Activated T-cell treated with anti-CD3 and anti-CD28 coated beads for 1 hour (primary cell): ENCODE measurements at regions not wholly inside any gene's neighbourhood (a gene's known extent, or its start where the extent isn't known, plus 50 kb on each side); places are given as distances from the start of the nearest gene placed in this dataset.

Source experiments
- DNase-seq: peaks from one replicate; pipeline ENCODE4 v3.0.0-alpha.2; 2020; ENCODE audit warnings: low read depth

DNA sequence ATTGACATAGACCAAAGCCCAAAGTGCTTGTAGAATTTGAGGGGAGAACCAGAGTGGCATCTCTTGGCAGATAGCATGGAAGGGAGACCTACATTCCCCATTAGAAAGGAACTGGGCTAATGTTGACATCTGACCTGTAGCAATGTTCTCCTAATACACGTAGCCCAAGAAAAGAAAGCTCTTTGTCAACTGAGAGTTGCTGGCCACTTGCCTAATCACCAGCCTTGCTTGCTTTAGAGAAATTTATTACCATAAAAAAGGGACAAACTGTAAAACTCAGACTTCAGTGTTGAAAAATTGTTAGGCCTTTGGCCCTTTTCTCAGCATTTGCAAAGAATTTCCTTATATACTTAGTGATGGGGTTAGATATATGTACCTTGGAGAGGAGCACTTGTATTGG, 777.5 kb downstream of the MAFB start:
- no peak for DNase-seq

GRCh38 chr20:39910536-39910935, 778.5 kb downstream of the MAFB start:
- DNase-seq = no peak

- no peak for DNase-seq
Measured at GRCh38 chr20:39909447-39909846, 779.6 kb downstream of the MAFB start.

DNA sequence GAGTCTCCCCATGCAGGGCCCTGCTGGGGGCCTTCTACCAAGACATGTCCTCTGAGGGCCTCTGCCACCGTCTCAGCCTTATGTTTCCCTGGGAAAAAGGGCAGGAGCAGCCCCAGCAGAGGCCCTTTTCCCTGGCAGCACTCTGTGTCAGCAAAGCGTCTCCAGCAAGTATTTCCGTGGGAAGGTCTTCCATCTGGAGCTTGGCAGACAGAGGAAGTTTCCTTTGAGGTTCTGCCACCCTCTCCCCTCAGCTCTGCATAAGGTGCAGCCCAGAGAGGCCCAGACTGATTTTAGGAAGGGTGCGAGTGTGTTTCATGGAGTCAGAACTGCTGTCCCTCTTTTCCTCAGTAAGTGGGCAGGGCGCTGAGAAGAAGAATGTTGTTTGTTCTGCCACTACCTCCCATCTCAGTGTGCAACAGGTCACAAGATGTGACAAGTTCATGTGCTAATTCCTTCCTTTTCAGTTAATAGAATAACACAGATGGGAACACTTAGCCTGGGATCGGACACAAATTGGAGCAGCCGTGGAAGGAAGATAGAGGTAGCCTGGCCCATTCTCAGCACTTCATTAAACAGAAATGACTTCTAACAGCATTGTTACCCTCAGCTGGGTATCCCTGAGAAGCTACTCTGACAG, 784.4 kb downstream of the MAFB start:
- no peak for DNase-seq

DNA sequence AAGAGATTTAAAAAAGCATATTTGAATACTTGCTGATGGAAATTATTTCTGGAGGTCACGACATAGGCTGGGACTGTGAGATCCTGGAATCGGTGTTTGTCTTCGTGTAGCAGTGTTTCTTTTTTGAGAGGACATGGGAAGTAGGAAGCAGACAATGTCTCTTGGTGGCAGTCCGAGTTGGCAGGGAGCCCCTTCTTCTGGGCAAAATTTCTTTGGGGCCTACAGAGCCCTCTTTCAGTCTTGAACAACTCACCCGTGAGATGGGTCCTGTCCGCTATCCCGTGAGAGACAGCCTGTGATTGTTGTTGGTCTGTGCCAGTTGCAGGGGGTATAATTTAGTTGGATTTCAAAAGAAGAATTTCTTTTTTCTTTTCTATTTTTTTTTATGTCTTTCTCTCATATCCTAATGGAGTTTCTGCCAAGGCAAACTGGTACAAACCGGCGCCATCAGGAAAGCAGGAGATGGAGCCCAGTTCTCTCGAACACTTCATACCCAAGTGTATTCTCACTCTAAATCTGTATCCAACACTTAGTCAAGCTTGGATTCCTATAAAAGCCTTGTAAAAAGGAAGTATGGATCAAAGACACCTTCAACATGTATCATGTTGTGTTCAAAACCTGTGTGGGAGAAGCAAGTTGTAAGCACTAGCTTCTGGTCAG, 785.1 kb downstream of the MAFB start:
- no peak for DNase-seq

DNA sequence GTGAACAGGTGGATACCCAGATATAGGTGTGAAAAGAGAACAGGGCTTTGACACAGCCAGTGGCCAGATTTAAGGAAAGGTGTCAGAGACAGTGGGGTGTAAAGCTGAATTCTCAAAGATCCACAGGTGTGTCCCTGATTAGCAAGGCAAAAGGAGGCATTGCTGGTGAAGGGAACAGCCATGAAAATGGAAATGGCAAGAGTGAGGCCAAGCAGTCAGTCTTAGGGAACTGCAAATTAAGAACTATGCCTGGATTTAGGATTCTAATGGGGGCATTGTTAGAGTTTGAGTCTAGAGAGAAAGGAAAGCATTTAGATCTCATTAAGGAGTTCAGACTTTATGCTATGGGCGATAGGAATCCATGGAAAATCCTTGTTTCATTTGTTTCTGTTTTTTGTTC, 789.2 kb downstream of the MAFB start:
- no peak for DNase-seq

- DNase-seq = no peak
Measured at GRCh38 chr20:39898467-39898852, 790.6 kb downstream of the MAFB start.

GRCh38 chr20:39897781-39898466, 791.1 kb downstream of the MAFB start:
- DNase-seq = no peak

DNA sequence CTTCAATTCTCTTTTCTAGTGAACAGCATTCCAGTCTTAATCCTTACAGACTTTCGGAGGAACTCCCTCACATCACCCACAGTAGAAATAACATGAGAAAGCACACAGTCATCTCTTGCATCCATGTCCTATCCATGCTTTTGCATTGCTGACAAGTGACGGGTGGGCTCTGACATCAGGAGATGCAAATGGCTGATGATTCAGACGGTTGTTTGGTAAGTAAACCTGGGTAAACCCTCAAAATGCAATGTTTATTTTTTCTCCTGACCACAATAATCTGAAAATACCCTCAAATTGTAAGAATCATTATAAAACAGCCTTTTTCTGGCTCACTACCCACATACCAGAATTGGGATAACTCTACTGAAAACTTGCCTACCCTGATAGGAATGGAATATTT, 792.0 kb downstream of the MAFB start:
- no peak for DNase-seq

GRCh38 chr20:39894067-39894466, 795.0 kb downstream of the MAFB start:
- no peak for DNase-seq

GRCh38 chr20:39893003-39893685, 795.9 kb downstream of the MAFB start:
- no peak for DNase-seq

DNA sequence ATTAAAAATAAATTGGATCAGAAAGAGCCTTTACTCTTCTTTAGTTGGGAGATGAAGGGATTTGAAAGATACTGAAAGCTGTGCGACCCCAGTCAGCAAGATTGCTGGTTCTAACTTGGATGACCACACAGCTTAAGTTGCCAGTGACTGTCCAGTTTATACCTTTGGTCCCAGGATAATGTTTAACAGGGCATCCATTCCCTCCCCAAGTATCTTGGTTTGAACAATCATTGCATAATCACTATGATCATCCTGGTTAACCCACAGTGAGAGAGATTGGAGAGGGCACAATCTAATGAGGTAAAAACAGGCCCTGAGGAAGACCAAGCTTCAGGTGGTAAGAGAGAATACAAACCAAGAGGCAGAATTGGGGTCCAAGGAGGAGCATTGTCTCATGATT, 798.3 kb downstream of the MAFB start:
- no peak for DNase-seq

- no peak for DNase-seq
Measured at GRCh38 chr20:39888310-39888709, 800.7 kb downstream of the MAFB start.

DNA sequence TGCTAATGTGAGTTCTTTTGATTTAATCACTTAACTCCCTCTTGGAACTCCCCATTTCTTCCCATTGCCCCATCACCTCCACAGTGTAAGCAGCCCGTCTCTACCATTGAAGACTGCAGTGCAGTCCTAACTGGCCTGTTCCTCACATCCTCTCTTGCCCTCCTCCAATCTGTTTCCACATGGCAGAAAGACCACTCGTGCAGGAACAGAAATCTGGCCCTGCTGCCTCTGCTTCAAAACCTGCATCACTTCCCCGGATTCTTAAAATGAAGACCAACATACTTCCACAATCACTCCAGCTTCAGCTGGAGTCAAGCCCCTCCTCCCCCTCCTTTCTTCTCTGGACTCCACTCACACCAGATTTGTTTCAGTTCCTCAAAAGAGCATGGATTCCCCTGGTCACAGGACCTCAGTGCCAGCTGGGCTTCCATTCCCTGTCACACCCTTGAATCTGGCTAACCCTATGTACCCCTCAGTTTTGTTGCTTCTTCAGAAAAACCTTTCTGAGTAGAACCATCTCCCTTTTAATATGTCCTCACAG, 802.3 kb downstream of the MAFB start:
- no peak for DNase-seq

DNA sequence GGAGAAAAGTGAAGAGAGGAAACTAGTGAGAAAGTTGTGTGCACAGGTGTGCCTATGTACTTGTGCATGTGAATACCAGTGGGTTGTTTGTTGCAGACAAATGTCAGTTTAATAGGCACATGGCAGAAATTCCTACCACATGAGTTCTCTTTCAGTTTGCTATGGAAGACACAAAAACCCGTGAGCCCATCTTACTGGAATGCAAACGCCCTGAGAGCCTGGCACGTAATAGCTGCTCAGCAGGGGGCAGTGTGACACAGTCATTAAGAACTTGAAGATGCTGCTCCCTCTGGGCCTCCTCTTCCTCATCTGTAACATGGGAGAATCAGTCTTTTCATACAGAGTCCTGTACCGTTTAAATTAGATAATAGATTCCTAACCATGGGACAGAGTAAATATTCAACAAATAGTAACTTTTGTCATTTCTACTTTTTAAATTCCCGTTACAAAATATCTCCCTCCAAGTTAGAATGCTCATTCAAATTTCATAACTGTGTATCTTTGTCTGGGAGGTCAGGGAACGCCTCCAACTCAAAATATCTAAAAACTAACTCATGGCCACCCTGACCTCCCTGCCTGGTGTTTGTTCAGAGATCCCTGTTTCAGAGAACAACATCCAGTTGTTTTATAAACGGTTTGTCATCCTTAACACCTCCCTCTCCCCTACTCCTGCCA, 802.9 kb downstream of the MAFB start:
- DNase-seq = no peak

- no peak for DNase-seq
Measured at GRCh38 chr20:39882806-39883205, 806.2 kb downstream of the MAFB start.

DNA sequence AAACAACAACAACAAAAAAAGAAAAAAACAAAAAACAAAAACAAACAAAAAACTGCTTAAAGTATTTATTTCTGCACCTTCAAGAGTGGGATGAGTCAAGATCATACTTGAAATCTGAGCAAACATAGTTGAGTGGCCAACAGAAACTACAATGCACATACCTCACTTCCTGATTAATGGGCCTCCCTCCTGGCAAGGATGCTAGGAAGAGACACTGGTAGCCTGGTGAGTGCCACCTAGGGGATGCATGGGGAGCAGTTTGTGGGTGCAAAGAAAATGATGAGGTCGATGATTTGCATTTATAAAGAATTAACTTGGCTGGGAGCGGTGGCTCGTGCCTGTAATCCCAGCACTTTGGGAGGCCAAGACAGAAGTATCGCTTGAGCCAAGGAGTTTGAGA, 808.1 kb downstream of the MAFB start:
- DNase-seq = no peak

DNA sequence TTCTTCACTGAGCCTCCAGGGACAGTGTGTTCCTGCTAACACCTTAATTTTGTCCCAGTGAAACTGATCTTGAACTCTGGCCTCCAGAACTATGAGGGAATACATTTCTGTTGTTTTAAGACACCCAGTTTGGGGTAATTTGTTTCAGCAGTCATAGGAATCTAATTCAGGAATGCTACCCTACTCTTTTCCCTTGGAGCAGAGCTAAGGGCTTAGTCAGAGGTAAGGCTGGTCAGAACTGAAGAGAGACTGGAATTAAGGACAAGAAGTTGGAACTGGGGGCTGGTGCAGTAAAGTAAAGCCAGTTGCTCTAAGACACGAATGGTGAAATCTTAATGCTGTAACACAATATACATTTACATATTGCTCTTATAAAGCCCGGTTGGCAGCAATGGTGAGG, 809.7 kb downstream of the MAFB start:
- DNase-seq = no peak

GRCh38 chr20:39878809-39879208, 810.2 kb downstream of the MAFB start:
- DNase-seq = no peak

DNA sequence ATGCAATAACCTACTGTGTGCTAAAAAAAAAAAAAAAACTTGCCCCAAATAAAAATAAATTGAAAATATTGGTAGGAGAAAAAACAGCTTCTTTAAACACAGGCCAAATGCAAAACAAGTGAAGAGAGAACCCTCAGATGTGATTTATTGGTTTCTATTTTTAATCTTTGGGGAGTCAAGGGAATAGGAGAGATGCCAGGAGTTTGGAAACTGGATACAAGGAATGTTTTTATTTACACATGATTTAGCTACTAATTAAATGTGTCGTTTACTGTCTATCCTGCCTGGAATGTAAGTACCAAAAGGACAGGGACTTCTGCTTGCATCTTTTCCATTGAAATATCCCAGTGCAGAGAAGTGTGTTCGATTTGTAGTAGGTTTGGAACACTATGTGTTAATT, 810.7 kb downstream of the MAFB start:
- no peak for DNase-seq

- no peak for DNase-seq
Measured at GRCh38 chr20:39877788-39878187, 811.2 kb downstream of the MAFB start.

GRCh38 chr20:39876976-39877635, 811.9 kb downstream of the MAFB start:
- DNase-seq = no peak
